Right lobe of liver (tissue), 4 donors: ENCODE measurements at regions not wholly inside any gene's neighbourhood (a gene's known extent, or its start where the extent isn't known, plus 50 kb on each side); places are given as distances from the start of the nearest gene placed in this dataset.

ENCODE experiments used
- POLR2A ChIP-seq: fragments of 450-650 bp; IDR thresholded peaks from one replicate; pipeline ENCODE4 v1.6.1; 2017; ENCODE audit warnings: antibody characterized with exemption, mild to moderate bottlenecking
- TF ChIP-seq, protein P1 (sequence below), 4 donors: fragments of 200-600 bp in 3 of 4; fragments of 450-650 bp in 1 of 4; IDR thresholded peaks; one replicate each; pipeline versions ENCODE4 v1.5.1 to v1.8.0; 2016 to 2022; ENCODE audit warnings: antibody characterized with exemption in 4 of 4, mild to moderate bottlenecking in 2 of 4
- donor health status: DM: no; HTN: no; CAD: no.
- donor health status: DM: no; HTN: no; CAD: no.
- donor health status: DM: no; HTN: yes; CAD: no.

DNA sequence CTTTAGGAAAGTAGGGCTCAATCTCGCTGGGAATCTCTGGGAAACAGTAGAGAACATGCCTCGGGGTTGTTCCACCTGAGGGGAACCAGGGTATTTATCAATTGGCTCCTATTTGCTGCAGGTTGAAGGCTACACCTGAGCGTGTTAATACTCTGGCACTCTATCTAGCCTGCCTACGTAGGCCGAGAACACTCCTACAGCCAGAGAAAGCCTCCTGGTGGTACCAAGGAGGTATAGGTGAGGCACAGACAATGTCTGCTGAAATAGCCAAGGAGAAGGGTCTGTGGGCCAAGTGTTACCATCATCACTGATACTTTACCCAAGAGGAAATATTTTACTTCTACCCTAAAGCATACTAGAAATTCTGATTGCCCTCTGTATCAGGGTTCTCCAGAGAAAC lies 341.0 kb upstream of the UBE2E2 start:
- TF ChIP-seq, protein P1, sequence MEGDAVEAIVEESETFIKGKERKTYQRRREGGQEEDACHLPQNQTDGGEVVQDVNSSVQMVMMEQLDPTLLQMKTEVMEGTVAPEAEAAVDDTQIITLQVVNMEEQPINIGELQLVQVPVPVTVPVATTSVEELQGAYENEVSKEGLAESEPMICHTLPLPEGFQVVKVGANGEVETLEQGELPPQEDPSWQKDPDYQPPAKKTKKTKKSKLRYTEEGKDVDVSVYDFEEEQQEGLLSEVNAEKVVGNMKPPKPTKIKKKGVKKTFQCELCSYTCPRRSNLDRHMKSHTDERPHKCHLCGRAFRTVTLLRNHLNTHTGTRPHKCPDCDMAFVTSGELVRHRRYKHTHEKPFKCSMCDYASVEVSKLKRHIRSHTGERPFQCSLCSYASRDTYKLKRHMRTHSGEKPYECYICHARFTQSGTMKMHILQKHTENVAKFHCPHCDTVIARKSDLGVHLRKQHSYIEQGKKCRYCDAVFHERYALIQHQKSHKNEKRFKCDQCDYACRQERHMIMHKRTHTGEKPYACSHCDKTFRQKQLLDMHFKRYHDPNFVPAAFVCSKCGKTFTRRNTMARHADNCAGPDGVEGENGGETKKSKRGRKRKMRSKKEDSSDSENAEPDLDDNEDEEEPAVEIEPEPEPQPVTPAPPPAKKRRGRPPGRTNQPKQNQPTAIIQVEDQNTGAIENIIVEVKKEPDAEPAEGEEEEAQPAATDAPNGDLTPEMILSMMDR (IDR thresholded peaks at IDR 0.05) = no peak
- TF ChIP-seq POLR2A = no peak
